ENCODE measurements at regions not wholly inside any gene's neighbourhood (a gene's known extent, or its start where the extent isn't known, plus 50 kb on each side); places are given as distances from the start of the nearest gene placed in this dataset.

- peak; percentile 54 for TF ChIP-seq CTCF (IDR thresholded peaks at IDR 0.05; ENCODE audit: poor library complexity, severe bottlenecking)
- peak; percentile 49 for TF ChIP-seq RAD21 (conservative IDR thresholded peaks at IDR 0.05)
- TF ChIP-seq EP300 (conservative IDR thresholded peaks at IDR 0.05; ENCODE audit: poor library complexity, severe bottlenecking): no peak
- no peak for TF ChIP-seq REST (IDR thresholded peaks at IDR 0.05; ENCODE audit: borderline replicate concordance)
- TF ChIP-seq MXI1 (conservative IDR thresholded peaks at IDR 0.05; ENCODE audit: poor library complexity, severe bottlenecking): no peak
- peak; percentile 39 for TF ChIP-seq POLR2AphosphoS5 (IDR thresholded peaks at IDR 0.05)
- TF ChIP-seq EZH2 (IDR thresholded peaks at IDR 0.05; ENCODE audit: borderline replicate concordance, insufficient read depth, low read length, poor library complexity, severe bottlenecking): no peak
- peak; percentile 20 for TF ChIP-seq SMC3 (conservative IDR thresholded peaks at IDR 0.05; ENCODE audit: poor library complexity)
These were observed 197.1 kb downstream of the UACA start for GRCh38 chr15:70566047-70566835.

Measured in neural cell (in vitro differentiated cells).